HG02763 (cell line): ENCODE measurements at regions not wholly inside any gene's neighbourhood (a gene's known extent, or its start where the extent isn't known, plus 50 kb on each side); places are given as distances from the start of the nearest gene placed in this dataset.
"Not testable (repeated sequence)": the region's sequence is repeated elsewhere in the genome, so short reads cannot be mapped to it uniquely, and the experiment has no call there.

ENCODE experiments used
- ATAC-seq: cut with Tn5 transposase; IDR thresholded peaks from one replicate; pipeline ENCODE4 v1.9.1; 2021; ENCODE audit warnings: mild to moderate bottlenecking, moderate library complexity; ENCODE audit not compliant: unreplicated experiment

DNA sequence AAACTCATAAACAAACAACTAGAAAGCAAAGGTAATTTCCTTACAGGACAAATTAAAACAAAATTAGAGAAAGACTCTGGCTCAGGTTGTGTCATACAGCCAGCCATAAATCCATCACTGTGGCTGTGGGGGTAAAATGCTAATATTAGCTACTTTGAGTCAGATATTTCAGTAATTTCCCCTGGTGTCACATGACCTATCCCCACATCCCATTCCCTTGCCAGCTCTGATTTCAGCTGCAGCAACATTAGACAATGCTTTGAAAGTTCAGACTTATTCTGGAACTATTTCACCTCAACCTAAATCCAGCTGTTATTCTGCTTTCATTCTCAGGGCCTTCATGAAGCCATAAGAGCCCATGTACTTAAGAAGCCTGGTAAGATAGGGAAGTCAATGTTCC, 55.3 kb downstream of the RPL10L start:
- ATAC-seq, result no peak

DNA sequence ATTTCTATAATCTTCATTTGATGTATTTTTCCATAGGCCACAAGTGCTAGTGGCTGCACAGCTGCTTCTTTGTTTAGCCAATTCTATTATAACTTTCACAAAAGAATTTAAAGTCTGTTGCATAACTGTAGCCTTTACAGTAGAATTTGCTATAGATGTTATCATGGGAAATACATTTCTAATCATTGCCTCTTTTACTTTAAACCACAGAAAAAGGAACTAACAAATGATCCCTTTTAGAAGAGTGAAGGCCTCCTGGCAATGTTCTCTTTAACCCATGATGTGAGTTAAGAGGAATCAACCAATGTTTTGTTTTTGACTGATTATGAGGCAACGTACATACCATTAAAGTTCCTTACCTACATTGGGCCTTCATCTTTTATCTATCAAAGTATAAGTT, 68.8 kb downstream of the RPL10L start:
- no peak for ATAC-seq

DNA sequence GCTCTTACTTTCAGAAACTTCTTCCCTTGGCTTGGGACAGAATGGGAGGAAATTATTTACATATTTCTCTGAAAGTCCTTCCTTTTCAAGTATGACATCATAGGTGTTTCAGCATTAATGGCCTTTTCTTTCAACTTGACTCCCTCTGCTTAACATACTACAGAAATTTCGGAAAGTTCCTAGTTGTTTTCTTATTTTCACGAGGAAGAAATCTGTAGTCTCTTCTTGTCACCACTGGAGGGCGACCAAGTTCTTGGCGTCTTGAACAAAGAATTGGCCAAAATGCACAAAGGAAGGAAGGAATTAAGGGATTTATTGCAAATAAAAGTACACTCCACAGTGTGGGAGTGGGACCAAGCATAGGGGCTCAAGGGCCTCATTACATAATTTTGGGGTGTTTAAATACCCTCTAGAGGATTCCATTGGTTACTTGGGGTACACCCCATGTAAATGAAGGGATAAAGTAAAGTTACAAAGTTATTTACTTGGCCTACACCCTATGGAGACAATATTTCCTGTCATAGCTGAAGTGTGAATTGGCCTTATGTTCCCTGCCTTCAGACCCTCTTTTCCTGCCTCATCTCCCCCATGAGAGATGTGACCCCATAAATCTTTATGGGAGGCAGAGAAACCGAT, 70.4 kb downstream of the RPL10L start:
- no peak for ATAC-seq

DNA sequence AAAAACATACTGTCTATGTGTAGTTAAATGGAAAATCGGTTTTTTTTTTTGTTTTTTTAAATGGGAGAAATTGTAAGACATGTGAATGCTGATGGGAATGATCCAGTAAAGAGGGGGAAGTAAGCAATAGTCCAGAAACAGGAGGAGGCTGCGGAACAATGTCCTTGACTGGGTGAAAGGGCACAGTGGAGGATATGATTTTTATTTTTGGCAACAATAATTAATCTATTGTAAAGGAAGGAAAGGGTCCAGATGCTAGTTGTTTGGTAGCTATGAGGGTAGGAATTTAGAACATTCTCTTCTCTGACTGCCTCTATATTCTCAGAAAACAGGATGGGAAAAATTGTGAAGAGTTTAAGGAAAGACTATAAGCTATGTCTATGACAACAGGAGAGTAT, 76.6 kb downstream of the RPL10L start:
- ATAC-seq, result no peak

DNA sequence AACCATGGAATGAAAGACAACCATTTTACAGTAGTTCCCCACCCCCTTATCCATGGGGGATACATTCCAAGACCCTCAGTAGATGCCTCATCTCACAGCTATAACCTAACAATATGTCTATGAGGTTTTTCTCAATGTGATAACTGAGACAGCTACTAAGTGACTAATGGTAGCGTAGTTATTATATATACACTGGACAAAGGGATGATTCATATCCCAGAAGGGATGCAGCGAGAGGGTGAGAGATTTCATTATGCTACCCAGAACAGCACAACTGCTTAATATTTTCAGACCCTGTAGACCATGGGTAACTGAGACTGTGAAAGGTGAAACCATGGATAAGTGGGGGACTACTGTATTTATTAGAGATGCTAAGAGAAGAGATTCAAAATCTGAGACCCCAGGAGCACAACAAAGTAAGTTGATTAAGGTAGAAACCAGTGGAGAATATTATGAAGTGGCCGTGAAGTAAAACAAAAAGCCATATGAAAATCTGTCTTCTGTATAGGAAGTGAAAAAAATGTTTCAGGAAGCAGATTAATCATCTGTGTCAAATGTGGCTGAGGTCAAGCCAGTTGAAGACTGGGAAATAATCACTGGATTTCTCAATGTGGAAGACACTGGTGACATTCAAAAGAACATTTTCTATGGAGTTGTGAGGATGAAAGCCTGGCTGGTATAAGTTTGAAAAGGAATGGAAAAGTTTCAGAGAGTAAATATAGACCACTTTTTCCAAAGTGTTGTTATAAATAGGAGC, 77.2 kb downstream of the RPL10L start:
- ATAC-seq, result no peak

DNA sequence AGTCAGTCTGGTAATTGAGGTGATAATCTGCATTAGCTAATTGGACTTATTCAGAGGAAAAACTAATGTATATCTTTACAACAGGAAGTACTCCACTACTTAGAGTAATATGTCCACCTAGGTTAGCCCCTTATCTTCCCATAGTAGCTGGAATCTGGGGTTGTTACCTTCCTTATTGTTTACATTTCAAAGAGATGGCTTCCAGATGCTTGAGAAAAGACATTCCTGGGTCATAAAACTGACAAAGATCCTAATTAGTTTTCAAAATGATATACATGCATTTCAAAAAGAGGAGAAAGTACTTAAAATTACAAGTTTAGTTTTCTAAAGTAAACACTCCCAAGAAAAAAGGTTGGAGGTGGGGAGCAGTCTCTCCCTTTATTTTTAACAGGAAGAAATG, 78.1 kb downstream of the RPL10L start:
- no peak for ATAC-seq

DNA sequence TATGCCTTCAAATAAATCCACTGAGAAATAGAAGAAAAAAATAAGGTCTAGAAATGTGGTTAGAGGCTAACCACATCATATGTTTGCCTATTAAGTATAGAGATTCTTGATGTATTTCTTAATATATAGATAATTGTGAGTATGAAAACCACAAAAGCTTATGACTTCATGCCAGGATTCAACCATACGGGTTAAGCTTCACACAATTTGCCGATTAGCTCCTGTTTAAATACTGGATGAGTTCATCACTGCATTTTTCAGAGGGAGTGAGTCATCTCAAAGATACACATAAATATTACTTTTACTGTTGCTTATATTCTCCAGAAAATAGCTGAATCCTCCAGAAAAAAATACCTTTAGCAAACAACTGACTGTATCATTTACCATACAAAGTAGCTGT, 79.6 kb downstream of the RPL10L start:
- no peak for ATAC-seq

DNA sequence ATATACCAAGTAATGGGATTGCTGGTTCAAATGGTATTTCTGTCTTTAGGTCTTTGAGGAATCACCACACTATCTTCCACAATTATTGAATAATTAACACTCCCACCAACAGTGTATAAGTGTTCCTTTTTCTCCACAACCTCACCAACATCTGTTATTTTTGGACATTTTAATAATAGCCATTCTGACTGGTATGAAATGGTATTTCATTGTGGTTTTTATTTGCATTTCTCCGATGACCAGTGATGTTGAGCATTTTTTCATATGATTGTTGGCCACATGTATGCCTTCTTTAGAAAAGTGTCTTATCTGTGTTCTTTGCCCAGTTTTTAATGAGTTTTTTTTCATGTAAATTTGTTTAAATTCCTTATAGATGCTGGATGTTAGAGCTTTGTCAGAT, 83.4 kb downstream of the RPL10L start:
- ATAC-seq, result not testable (repeated sequence)

DNA sequence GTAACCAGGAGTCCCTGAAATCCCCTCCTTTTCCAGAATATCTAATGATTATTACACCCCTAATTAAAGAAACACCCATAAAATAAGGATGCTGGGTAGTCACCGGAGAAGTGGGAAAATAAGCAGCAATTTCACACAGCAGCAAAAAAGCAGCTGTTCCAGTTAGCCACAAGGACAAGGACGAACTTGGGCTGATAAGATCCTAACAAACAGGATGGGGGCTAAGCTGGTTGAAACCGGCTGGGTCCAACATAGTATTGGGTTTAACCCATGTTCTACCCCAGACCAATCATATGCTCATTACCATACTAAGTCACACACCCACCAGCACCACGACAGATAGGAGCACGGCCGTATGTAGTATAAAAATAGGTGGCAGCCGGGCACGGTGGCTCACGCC, 100.7 kb downstream of the RPL10L start:
- no peak for ATAC-seq

DNA sequence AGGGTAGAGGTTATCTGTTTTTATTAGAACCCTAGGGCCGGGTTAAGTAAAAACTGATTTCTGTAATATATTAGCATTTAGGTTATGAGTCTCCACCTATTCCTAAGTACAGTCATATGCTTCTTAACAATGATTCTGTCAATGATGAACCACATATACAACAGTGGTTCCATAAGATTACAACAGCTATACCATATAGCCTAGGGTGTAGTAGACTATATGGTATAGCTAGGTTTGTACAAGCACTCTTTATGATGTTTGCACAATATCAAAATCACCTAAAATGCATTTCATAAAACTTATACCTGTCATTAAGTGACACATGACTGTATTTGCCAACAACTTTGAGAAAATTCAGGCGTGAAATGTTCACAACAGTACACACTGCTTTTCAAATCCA, 110.6 kb downstream of the RPL10L start:
- ATAC-seq, result no peak

DNA sequence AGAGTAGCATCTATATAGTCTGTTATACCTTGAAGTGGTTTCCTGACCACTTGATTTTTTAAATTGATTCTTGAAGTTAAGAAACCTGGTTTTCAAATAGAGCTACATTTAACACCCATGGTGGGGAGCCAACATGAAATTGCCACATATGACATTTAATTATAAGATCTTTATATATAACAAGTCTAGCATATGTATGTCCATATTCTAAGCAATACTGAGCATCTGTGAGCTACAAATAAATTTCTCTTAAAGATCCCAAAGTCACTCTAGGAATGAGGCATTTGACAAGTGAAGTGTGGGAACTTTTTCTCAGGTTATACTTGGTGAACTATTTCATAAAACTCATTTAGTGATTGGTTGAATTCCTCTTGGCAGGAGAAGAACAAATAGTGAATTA, 132.5 kb downstream of the RPL10L start:
- no peak for ATAC-seq

DNA sequence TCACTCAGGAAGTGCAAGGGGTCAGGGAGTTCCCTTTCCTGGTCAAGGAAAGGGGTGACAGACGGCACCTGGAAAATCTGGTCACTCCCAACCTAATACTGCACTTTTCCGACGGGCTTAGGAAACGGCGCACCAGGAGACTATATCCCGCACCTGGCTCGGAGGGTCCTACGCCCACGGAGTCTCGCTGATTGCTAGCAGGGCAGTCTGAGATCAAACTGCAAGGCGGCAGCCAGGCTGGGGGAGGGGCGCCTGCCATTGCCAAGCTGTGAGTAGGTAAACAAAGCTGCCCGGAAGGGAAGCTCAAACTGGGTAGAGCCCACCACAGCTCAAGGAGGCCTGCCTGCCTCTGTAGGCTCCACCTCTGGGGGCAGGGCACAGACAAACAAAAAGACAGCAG, 142.8 kb downstream of the RPL10L start:
- not testable (repeated sequence) for ATAC-seq

DNA sequence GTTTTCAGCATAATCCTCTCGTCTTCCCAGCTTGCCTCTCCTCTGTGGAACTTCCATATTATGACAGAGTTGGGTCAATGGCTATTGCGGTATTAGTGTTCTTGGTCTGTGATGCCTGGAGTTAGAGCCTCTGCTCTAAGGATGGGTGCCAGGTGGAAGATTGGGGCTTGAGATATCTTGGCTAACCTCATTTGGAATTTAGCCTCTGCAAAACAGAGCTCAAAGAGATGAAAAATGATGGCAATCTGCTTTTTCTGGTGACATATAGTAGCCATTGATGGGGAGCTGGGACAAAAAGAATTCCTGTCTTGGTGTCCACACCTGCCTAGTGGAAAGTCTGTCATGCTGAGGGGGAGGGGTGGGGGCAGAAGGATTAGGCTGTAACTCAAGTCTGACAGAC, 152.1 kb downstream of the RPL10L start:
- no peak for ATAC-seq

DNA sequence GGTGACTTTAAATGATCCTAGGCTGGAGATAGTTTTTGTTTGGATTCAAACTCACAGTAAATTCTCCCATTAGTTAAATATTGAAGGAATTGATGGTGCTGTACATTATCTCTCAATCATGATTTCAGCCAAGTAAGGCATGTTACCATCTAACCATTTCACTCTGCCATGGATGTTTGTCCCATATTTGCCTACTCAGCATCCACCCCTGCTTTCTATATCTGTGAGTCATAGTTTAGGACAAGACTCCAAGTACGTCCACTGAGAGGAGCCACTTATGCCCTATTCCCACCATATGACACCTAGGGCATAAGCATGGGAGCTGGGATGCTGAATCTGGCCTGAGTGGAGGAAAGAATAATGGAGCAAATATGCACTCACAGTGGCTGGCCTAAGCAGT, 155.2 kb downstream of the RPL10L start:
- ATAC-seq, result no peak

DNA sequence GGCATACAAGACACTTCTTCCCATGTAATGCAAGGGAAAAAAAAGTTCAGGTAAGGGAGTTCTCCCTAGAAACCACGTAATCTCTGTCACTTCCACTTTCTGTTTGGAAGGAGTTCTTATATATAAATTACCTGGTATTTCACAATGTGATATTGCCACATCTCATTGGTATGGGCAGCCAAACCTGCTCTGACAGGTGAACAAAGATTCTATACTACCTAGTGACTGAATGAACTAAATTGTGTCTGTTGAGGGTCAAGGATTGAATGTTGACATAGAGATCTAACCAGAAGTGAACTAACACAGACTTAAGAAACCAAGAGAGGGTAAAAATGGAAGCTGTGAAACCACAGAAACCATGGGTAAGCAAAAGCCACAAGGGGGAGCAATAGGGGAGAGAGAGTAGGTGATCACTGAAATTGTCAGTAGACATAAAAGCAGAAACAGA, 161.3 kb downstream of the RPL10L start:
- ATAC-seq, result peak; percentile 94

DNA sequence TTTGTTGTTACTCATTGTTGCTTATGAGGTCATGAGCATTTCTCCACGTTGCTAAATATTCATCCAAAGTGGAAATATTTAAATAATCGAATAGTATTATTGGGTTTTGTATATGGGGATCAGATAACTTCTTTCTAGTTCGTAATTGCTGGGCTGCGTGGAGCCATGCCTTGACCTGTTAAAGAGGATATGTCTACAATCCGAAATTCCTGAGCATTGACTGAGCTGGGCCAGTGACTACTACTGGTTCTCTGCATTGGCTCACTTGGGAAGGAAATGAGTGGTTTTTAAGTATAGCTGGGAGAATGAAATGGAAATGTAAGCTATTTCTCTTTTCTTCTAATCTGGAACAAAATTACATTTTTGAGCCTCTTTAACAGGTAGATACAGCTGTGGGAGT, 163.2 kb downstream of the RPL10L start:
- ATAC-seq, result no peak

DNA sequence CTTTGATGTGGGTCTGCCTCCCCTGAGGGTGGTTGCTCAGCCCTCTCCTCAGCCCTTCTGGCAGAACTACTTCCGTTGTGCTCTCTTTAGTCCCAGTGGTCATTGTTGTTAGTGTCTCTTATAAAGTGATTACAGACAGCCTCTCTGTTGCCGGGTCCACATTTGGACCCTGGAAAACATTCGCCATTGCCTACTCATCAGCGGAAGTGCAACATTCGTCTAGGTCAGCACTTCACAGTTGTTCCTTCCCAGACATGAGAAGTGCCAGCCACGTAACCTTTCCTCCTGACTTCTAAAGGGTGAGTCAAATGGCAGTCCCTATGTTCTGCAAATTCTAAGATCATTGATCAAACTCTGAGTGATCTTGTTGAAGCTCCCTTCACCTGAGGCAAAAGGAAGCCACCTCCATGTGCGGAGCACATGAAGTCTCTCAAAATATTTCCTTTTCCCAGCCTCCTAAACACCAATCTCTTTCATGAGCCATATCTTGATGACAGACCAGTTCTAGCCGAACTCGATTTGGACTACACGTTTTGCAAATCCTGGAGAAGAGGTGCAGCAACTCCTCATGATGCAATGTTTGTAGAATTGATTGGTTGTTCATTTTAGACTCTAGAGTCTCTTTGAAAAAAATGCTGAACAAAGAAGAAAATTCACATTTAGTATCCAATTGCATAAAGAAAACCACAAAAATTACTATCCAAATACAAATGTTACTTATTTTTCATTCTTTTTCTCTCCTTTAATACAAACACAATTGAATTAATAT, 163.8 kb downstream of the RPL10L start:
- ATAC-seq, result no peak

DNA sequence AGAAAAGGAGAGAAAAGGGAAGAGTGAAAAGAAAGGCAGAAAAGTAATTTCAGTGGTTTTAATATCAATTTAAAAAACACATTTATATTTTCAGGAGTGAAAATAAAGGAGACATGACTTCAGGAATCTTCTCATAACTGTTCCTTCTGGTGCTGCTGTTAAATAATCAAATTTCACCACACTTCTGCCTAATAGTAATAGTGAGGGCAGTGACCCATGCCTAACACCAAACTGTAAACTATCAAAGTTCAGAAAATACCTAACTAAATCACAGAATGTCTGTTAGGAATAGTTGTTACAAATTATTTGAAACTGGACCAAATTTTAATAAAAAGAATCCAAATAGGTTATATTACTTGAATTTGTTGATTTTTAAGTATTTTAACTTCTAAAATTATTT, 169.4 kb downstream of the RPL10L start:
- ATAC-seq, result no peak

DNA sequence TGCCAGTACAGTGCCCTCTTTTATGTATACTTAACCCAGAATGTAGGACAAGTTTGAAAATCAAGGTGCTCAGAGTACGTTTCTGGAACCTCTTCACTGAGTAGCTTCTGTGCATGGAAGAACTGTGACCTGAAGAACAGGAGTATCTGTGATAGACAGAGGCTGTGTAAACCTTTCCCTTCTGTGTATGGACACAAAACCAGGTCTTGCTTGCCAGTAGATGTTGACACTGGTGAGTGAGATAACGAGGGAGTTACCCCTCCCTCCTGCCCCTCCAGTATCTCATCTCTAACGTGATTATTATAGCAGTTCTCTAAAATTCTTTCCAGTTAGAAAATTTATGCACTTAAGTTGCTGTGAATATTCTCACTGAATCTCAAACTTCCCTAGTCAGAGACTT, 170.8 kb downstream of the RPL10L start:
- no peak for ATAC-seq

DNA sequence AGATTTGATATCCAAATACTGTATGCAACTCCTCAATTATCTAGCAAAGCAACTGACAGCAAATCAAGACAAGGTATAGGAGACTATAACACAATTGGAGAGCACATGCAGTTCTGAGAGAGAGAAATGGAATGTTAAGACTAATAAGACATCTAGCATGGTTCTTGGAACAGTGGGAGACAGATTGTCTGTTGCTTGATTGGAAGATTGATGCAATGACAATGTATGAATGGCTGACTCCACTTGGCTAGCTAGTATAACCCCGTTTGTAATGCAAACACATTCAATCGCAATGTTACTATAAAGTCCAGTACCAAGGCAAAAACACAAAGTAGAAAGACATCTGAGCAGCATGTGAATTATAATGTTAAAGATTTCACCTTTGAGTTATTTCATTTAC, 179.3 kb downstream of the RPL10L start:
- no peak for ATAC-seq

DNA sequence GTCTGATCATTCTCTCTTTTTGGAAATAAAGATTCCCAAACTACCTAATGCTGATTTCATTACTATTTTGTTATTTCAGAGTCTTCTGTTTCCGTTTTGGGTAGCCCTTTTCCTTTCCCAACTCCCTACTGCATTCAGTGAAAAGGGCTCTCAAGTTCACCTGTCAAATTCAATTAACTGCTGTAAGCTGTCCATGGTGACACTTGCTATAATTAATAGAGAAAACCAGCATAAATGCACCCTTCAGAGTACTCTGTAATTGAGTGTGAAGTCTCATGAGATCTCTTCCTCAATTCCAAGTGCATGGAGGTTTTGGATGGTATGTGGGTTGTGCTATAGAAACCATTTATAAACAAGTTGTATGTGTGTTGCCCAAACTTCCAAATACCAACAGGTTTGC, 187.2 kb downstream of the RPL10L start:
- ATAC-seq, result no peak

DNA sequence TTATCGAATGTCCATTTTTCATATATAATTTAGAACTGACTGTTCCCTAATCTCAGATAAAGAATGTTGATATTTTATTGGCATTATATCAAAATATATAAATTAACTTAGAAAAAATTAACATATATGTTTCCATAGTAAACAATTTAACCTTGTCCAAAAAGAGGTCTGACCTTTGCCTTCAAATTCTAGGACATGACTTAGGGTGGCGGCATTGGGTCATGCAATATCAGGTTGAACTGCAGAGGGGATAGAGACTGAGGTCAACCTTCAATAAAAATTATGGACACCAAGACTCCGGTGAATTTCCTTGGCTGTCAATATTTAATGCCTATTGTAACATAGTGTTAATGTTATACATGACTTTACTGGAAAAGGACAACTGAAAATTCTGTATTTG, 199.8 kb downstream of the RPL10L start:
- no peak for ATAC-seq
